ENCODE measurements at regions not wholly inside any gene's neighbourhood (a gene's known extent, or its start where the extent isn't known, plus 50 kb on each side); places are given as distances from the start of the nearest gene placed in this dataset.
"Not testable (repeated sequence)": the region's sequence is repeated elsewhere in the genome, so short reads cannot be mapped to it uniquely, and the experiment has no call there.

- WGBS, 2 donors: 80 to 84% methylated on average over 8 of the region's 8 CpGs
- no peaks in the 10 kb centered on the region for H3K36me3 ChIP-seq
- ATAC-seq (ENCODE audit: low FRiP score in 2 of 2): no peak
- no peaks in the 10 kb centered on the region for H3K9me3 ChIP-seq
- DNase-seq: no peak
- H3K4me1 ChIP-seq: no peaks in the 10 kb centered on the region
- TF ChIP-seq EP300 (IDR thresholded peaks at IDR 0.05) (no peak), POLR2AphosphoS5 (IDR thresholded peaks at IDR 0.05) (no peak), CTCF (IDR thresholded peaks at IDR 0.05) (no peak), POLR2A (IDR thresholded peaks at IDR 0.05) (no peak)
- no peak overlapping the region for H3K27ac ChIP-seq
- no peak overlapping the region for H3K4me3 ChIP-seq
- peaks cover 0 to 5% (median 0%) of the 10 kb centered on the region in 4 donors for H3K27me3 ChIP-seq
Measured at GRCh38 chr4:8721621-8722020, 129.1 kb downstream of the CPZ start.

- TF ChIP-seq CTCF (IDR thresholded peaks at IDR 0.05) (no peak), EP300 (IDR thresholded peaks at IDR 0.05) (no peak), POLR2AphosphoS5 (IDR thresholded peaks at IDR 0.05) (no peak), POLR2A (IDR thresholded peaks at IDR 0.05) (no peak)
- no peaks in the 10 kb centered on the region for H3K36me3 ChIP-seq
Measured at GRCh38 chr4:8719421-8719820, 126.9 kb downstream of the CPZ start.

GRCh38 chr4:8717470-8717869 lies 124.9 kb downstream of the CPZ start:
- ATAC-seq (ENCODE audit: low FRiP score in 2 of 2); H3K36me3 ChIP-seq; H3K27me3 ChIP-seq; H3K4me1 ChIP-seq; H3K4me3 ChIP-seq; H3K27ac ChIP-seq; DNase-seq: not testable (repeated sequence)
- 43 to 50% methylated on average over 2 of the region's 2 CpGs for WGBS, 2 donors
- H3K9me3 ChIP-seq: peaks cover 4 to 16% (median 9%) of the 10 kb centered on the region in 4 donors

More at GRCh38 chr4:8719421-8719820, 126.9 kb downstream of the CPZ start:
- Histone ChIP-seq H3K27ac (no peak overlapping the region), H3K9me3 (peaks cover 0 to 4% (median 0%) of the 10 kb centered on the region in 4 donors), H3K27me3 (no peaks in the 10 kb centered on the region), H3K4me3 (no peak overlapping the region), H3K4me1 (no peaks in the 10 kb centered on the region)
- WGBS, 2 donors: 81 to 82% methylated on average over 4 to 8 of the region's 8 CpGs
- DNase-seq (peak in 1 of 2 donors; percentile 12), ATAC-seq (ENCODE audit: low FRiP score in 2 of 2) (no peak)

GRCh38 chr4:8710946-8711345 lies 118.4 kb downstream of the CPZ start:
- TF ChIP-seq EP300 (IDR thresholded peaks at IDR 0.05) (no peak), POLR2A (IDR thresholded peaks at IDR 0.05) (no peak), CTCF (IDR thresholded peaks at IDR 0.05) (no peak)
- ATAC-seq (ENCODE audit: low FRiP score in 2 of 2): no peak

GRCh38 chr4:8710416-8710815 lies 117.9 kb downstream of the CPZ start:
- TF ChIP-seq POLR2AphosphoS5 (IDR thresholded peaks at IDR 0.05): no peak
- no peak for TF ChIP-seq CTCF (IDR thresholded peaks at IDR 0.05)
- TF ChIP-seq EP300 (IDR thresholded peaks at IDR 0.05): no peak
- no peak for TF ChIP-seq POLR2A (IDR thresholded peaks at IDR 0.05)
- no peaks in the 10 kb centered on the region for H3K4me1 ChIP-seq
- ATAC-seq (ENCODE audit: low FRiP score in 2 of 2) (peak in 1 of 2 donors; percentile 4), DNase-seq (peak in 1 of 2 donors; percentile 17)
- WGBS, 2 donors: 89 to 92% methylated on average over 5 to 6 of the region's 6 CpGs
- no peaks in the 10 kb centered on the region for H3K36me3 ChIP-seq
- H3K27ac ChIP-seq: no peak overlapping the region
- no peak overlapping the region for H3K4me3 ChIP-seq
- no peaks in the 10 kb centered on the region for H3K27me3 ChIP-seq
- H3K9me3 ChIP-seq: peaks cover 4 to 16% (median 9%) of the 10 kb centered on the region in 4 donors

More at GRCh38 chr4:8710946-8711345, 118.4 kb downstream of the CPZ start:
- Histone ChIP-seq H3K4me1 (no peaks in the 10 kb centered on the region), H3K36me3 (no peaks in the 10 kb centered on the region), H3K9me3 (peaks cover 4 to 18% (median 9%) of the 10 kb centered on the region in 4 donors), H3K27me3 (no peaks in the 10 kb centered on the region), H3K27ac (no peak overlapping the region), H3K4me3 (no peak overlapping the region)
- 73 to 94% methylated on average over 3 to 8 of the region's 8 CpGs for WGBS, 2 donors
- DNase-seq: peak in 1 of 2 donors; percentile 12

Measured in upper lobe of left lung (tissue), 6 donors.